HEK293 (cell line): ENCODE measurements at regions not wholly inside any gene's neighbourhood (a gene's known extent, or its start where the extent isn't known, plus 50 kb on each side); places are given as distances from the start of the nearest gene placed in this dataset.

Experiments
- AEBP2 ChIP-seq: fragments of 450-650 bp; formaldehyde crosslinking; IDR thresholded peaks from 2 replicates; pipeline ENCODE4 v1.5.1; 2016; ENCODE audit warnings: missing biosample characterization, missing genetic modification characterization, borderline replicate concordance
- GLIS1 ChIP-seq: fragments of 450-650 bp; formaldehyde crosslinking; IDR thresholded peaks from 2 replicates; pipeline ENCODE4 v1.5.1; 2016; ENCODE audit warnings: missing biosample characterization, missing genetic modification characterization
- HOXA7 ChIP-seq: sonication (generic); formaldehyde crosslinking; IDR thresholded peaks from 2 replicates; pipeline ENCODE4 v1.8.1; 2022; ENCODE audit warnings: missing genetic modification reagents, borderline replicate concordance
- INSM2 ChIP-seq: fragments of 450-650 bp; formaldehyde crosslinking; IDR thresholded peaks from 2 replicates; pipeline ENCODE4 v1.5.1; 2016; ENCODE audit warnings: missing biosample characterization, missing genetic modification characterization
- KLF7 ChIP-seq: fragments of 450-650 bp; formaldehyde crosslinking; IDR thresholded peaks from 2 replicates; pipeline ENCODE4 v1.5.1; 2016; ENCODE audit warnings: missing biosample characterization, missing genetic modification characterization, borderline replicate concordance
- MYNN ChIP-seq: fragments of 450-650 bp; formaldehyde crosslinking; IDR thresholded peaks from 2 replicates; pipeline ENCODE4 v1.5.1; 2016; ENCODE audit warnings: missing biosample characterization, missing genetic modification characterization, borderline replicate concordance
- MZF1 ChIP-seq: fragments of 450-650 bp; formaldehyde crosslinking; IDR thresholded peaks from 2 replicates; pipeline ENCODE4 v1.5.1; 2017; ENCODE audit warnings: missing biosample characterization, missing genetic modification characterization, borderline replicate concordance
- RBAK ChIP-seq: fragments of 450-650 bp; formaldehyde crosslinking; IDR thresholded peaks from 2 replicates; pipeline ENCODE4 v1.5.1; 2016; ENCODE audit warnings: missing biosample characterization, missing genetic modification characterization
- SCRT2 ChIP-seq: fragments of 450-650 bp; formaldehyde crosslinking; IDR thresholded peaks from 2 replicates; pipeline ENCODE4 v1.5.1; 2016; ENCODE audit warnings: missing biosample characterization, missing genetic modification characterization
- SP7 ChIP-seq: fragments of 450-650 bp; formaldehyde crosslinking; IDR thresholded peaks from 2 replicates; pipeline ENCODE4 v1.5.1; 2016; ENCODE audit warnings: missing biosample characterization, missing genetic modification characterization
- YY1 ChIP-seq: fragments of 450-650 bp; formaldehyde crosslinking; IDR thresholded peaks from 2 replicates; pipeline ENCODE4 v1.5.1; 2018; ENCODE audit warnings: missing biosample characterization, missing genetic modification characterization
- ZNF114 ChIP-seq: fragments of 450-650 bp; formaldehyde crosslinking; IDR thresholded peaks from 2 replicates; pipeline ENCODE4 v1.5.0; 2017; ENCODE audit warnings: missing biosample characterization, missing genetic modification characterization
- ZNF140 ChIP-seq: fragments of 450-650 bp; formaldehyde crosslinking; IDR thresholded peaks from 2 replicates; pipeline ENCODE4 v1.5.1; 2016; ENCODE audit warnings: missing biosample characterization, missing genetic modification characterization
- ZNF184 ChIP-seq: fragments of 450-650 bp; IDR thresholded peaks from 2 replicates; pipeline ENCODE4 v1.5.1; 2018; ENCODE audit warnings: missing biosample characterization, mild to moderate bottlenecking, missing genetic modification characterization
- ZNF2 ChIP-seq: fragments of 450-650 bp; formaldehyde crosslinking; IDR thresholded peaks from 2 replicates; pipeline ENCODE4 v1.5.1; 2016; ENCODE audit warnings: missing biosample characterization, missing genetic modification characterization
- ZNF202 ChIP-seq: fragments of 450-650 bp; formaldehyde crosslinking; IDR thresholded peaks from 2 replicates; pipeline ENCODE4 v1.5.1; 2016; ENCODE audit warnings: missing biosample characterization, missing genetic modification characterization, borderline replicate concordance
- ZNF223 ChIP-seq: fragments of 450-650 bp; formaldehyde crosslinking; IDR thresholded peaks from 2 replicates; pipeline ENCODE4 v1.5.1; 2016; ENCODE audit warnings: missing biosample characterization, missing genetic modification characterization
- ZNF302 ChIP-seq: fragments of 450-650 bp; formaldehyde crosslinking; IDR thresholded peaks from 2 replicates; pipeline ENCODE4 v1.5.1; 2016; ENCODE audit warnings: missing biosample characterization, missing genetic modification characterization, low read depth
- ZNF335 ChIP-seq: fragments of 450-650 bp; formaldehyde crosslinking; conservative IDR thresholded peaks from 2 replicates; pipeline ENCODE4 v1.5.1; 2016; ENCODE audit warnings: missing biosample characterization, missing genetic modification characterization
- ZNF354C ChIP-seq: fragments of 450-650 bp; formaldehyde crosslinking; IDR thresholded peaks from 2 replicates; pipeline ENCODE4 v1.5.1; 2016; ENCODE audit warnings: missing biosample characterization, missing genetic modification characterization, low read depth, borderline replicate concordance
- ZNF521 ChIP-seq: fragments of 450-650 bp; formaldehyde crosslinking; IDR thresholded peaks from 2 replicates; pipeline ENCODE4 v1.5.1; 2017; ENCODE audit warnings: missing biosample characterization, mild to moderate bottlenecking, missing genetic modification characterization
- ZNF529 ChIP-seq: fragments of 450-650 bp; formaldehyde crosslinking; IDR thresholded peaks from 2 replicates; pipeline ENCODE4 v1.5.1; 2017; ENCODE audit warnings: missing genetic modification characterization, missing biosample characterization; ENCODE audit not compliant: insufficient replicate concordance
- ZNF530 ChIP-seq: fragments of 450-650 bp; formaldehyde crosslinking; IDR thresholded peaks from 2 replicates; pipeline ENCODE4 v1.5.1; 2016; ENCODE audit warnings: low read depth, missing biosample characterization, missing genetic modification characterization
- ZNF548 ChIP-seq: fragments of 450-650 bp; formaldehyde crosslinking; IDR thresholded peaks from 2 replicates; pipeline ENCODE4 v1.5.1; 2016; ENCODE audit warnings: missing biosample characterization, missing genetic modification characterization
- ZNF580 ChIP-seq: fragments of 450-650 bp; formaldehyde crosslinking; IDR thresholded peaks from 2 replicates; pipeline ENCODE4 v1.5.1; 2016; ENCODE audit warnings: missing biosample characterization, missing genetic modification characterization
- ZNF623 ChIP-seq: fragments of 450-650 bp; formaldehyde crosslinking; IDR thresholded peaks from 2 replicates; pipeline ENCODE4 v1.5.1; 2016; ENCODE audit warnings: missing biosample characterization, missing genetic modification characterization
- ZNF645 ChIP-seq: fragments of 450-650 bp; formaldehyde crosslinking; IDR thresholded peaks from 2 replicates; pipeline ENCODE4; 2016; ENCODE audit warnings: missing biosample characterization, missing genetic modification characterization
- ZNF692 ChIP-seq: fragments of 450-650 bp; formaldehyde crosslinking; IDR thresholded peaks from 2 replicates; pipeline ENCODE4 v1.5.1; 2016; ENCODE audit warnings: missing biosample characterization, missing genetic modification characterization
- ZNF747 ChIP-seq: fragments of 450-650 bp; formaldehyde crosslinking; IDR thresholded peaks from 2 replicates; pipeline ENCODE4 v1.5.1; 2016; ENCODE audit warnings: missing biosample characterization, missing genetic modification characterization
- ZNF76 ChIP-seq: fragments of 450-650 bp; formaldehyde crosslinking; IDR thresholded peaks from 2 replicates; pipeline ENCODE4; 2016; ENCODE audit warnings: low read depth, missing biosample characterization, missing genetic modification characterization, borderline replicate concordance
- ZNF791 ChIP-seq: fragments of 450-650 bp; formaldehyde crosslinking; IDR thresholded peaks from 2 replicates; pipeline ENCODE4 v1.5.1; 2016; ENCODE audit warnings: missing biosample characterization, missing genetic modification characterization
- ZNF837 ChIP-seq: fragments of 450-650 bp; formaldehyde crosslinking; IDR thresholded peaks from 2 replicates; pipeline ENCODE4 v1.5.1; 2016; ENCODE audit warnings: missing biosample characterization, missing genetic modification characterization
- ZSCAN16 ChIP-seq: fragments of 450-650 bp; formaldehyde crosslinking; IDR thresholded peaks from 2 replicates; pipeline ENCODE4 v1.5.1; 2016; ENCODE audit warnings: missing biosample characterization, missing genetic modification characterization
- ZXDB ChIP-seq: fragments of 450-650 bp; formaldehyde crosslinking; IDR thresholded peaks from 2 replicates; pipeline ENCODE4 v1.5.1; 2016; ENCODE audit warnings: missing biosample characterization, missing genetic modification characterization

- TF ChIP-seq INSM2, result peak; percentile 59; the same call in 1 of the 2 replicates
- no peak for TF ChIP-seq HOXA7 (CRISPR knock-in tag)
- TF ChIP-seq RBAK (tag by site-specific recombination), result no peak
- no peak for TF ChIP-seq ZNF184
- no peak for TF ChIP-seq ZNF645 (tag by site-specific recombination)
- TF ChIP-seq ZNF548 (tag by site-specific recombination), result no peak; the same call in 1 of the 2 replicates
- no peak for TF ChIP-seq ZNF623 (tag by site-specific recombination)
- TF ChIP-seq SCRT2, result peak; percentile 69
- 0 out of 2 replicates have a peak, but pooled peaks have one; percentile 12 for TF ChIP-seq MYNN (tag by site-specific recombination)
- TF ChIP-seq ZNF2 (tag by site-specific recombination), result peak; percentile 90
- no peak for TF ChIP-seq ZNF530 (tag by site-specific recombination)
- peak; percentile 39; the same call in 1 of the 2 replicates for TF ChIP-seq YY1
- TF ChIP-seq ZXDB, result peak; percentile 93
- TF ChIP-seq ZNF114 (tag by site-specific recombination), result no peak
- no peak for TF ChIP-seq ZNF521 (tag by site-specific recombination)
- peak; percentile 93 for TF ChIP-seq ZNF335 (tag by site-specific recombination)
- TF ChIP-seq ZNF692, result peak; percentile 66; the same call in 1 of the 2 replicates
- peak; percentile 16; the same call in 1 of the 2 replicates for TF ChIP-seq KLF7 (tag by site-specific recombination)
- no peak for TF ChIP-seq ZNF140 (tag by site-specific recombination)
- TF ChIP-seq ZNF747 (tag by site-specific recombination), result no peak
- TF ChIP-seq ZSCAN16 (tag by site-specific recombination), result no peak
- TF ChIP-seq ZNF223 (tag by site-specific recombination), result no peak
- TF ChIP-seq ZNF302 (tag by site-specific recombination), result no peak
- no peak for TF ChIP-seq ZNF529
- peak; percentile 76; the same call in 1 of the 2 replicates for TF ChIP-seq ZNF76 (tag by site-specific recombination)
- TF ChIP-seq AEBP2 (tag by site-specific recombination), result no peak
- 0 out of 2 replicates have a peak, but pooled peaks have one; percentile 29 for TF ChIP-seq ZNF837 (tag by site-specific recombination)
- TF ChIP-seq SP7 (tag by site-specific recombination), result peak; percentile 74
- TF ChIP-seq ZNF202 (tag by site-specific recombination), result no peak
- no peak for TF ChIP-seq ZNF580 (tag by site-specific recombination)
- TF ChIP-seq ZNF354C (tag by site-specific recombination), result no peak
- no peak for TF ChIP-seq MZF1 (tag by site-specific recombination)
- peak; percentile 75 for TF ChIP-seq GLIS1 (tag by site-specific recombination)
- TF ChIP-seq ZNF791 (tag by site-specific recombination), result no peak
Observed at GRCh38 chr3:168249550-168250414, 154.1 kb upstream of the GOLIM4 start (continued).
